ENCODE measurements at regions not wholly inside any gene's neighbourhood (a gene's known extent, or its start where the extent isn't known, plus 50 kb on each side); places are given as distances from the start of the nearest gene placed in this dataset.

DNA sequence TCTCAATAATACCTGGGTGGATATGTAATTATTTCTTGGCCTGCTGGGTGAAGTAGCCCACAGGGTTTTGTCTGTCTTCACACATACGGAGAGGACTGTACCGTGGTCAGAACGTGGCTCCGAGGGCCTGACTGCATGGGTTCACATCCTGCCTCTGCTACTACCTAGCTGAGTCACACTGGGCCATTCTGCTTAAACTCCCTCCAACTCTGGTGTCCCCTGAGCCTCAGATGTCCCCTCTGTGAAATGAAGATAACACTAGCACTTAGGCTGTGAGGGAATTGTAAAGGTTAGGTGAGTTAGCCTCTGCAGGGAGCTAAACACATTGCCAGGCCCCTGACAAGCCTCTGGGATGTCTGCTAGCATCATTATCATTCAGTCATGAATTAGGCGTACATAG lies 120.1 kb upstream of the NABP1 start:
- no peak for TF ChIP-seq CTCF (IDR thresholded peaks at IDR 0.05)
- Mint-ChIP-seq H3K27me3 (ENCODE audit: low read depth) (peaks cover 3% of the 10 kb centered on the region), H3K36me3 (ENCODE audit: low read depth) (no peaks in the 10 kb centered on the region), H3K4me1 (ENCODE audit: low read depth) (peaks cover 2% of the 10 kb centered on the region), H3K27ac (ENCODE audit: unreplicated experiment) (no peak overlapping the region), H3K4me3 (ENCODE audit: unreplicated experiment) (no peak overlapping the region), H3K9me3 (ENCODE audit: low read depth) (no peaks in the 10 kb centered on the region)
- DNase-seq (ENCODE audit: low spot score): no peak

GRCh38 chr2:191559569-191559968 lies 118.4 kb upstream of the NABP1 start:
- TF ChIP-seq CTCF (IDR thresholded peaks at IDR 0.05): no peak
- H3K4me1 Mint-ChIP-seq (ENCODE audit: low read depth): peaks cover 2% of the 10 kb centered on the region
- no peaks in the 10 kb centered on the region for H3K9me3 Mint-ChIP-seq (ENCODE audit: low read depth)
- H3K27me3 Mint-ChIP-seq (ENCODE audit: low read depth): no peaks in the 10 kb centered on the region
- no peak for DNase-seq (ENCODE audit: low spot score)
- H3K27ac Mint-ChIP-seq (ENCODE audit: unreplicated experiment): no peak overlapping the region
- H3K4me3 Mint-ChIP-seq (ENCODE audit: unreplicated experiment): no peak overlapping the region
- no peaks in the 10 kb centered on the region for H3K36me3 Mint-ChIP-seq (ENCODE audit: low read depth)

- Mint-ChIP-seq H3K4me1 (ENCODE audit: low read depth) (no peaks in the 10 kb centered on the region), H3K4me3 (ENCODE audit: unreplicated experiment) (no peak overlapping the region), H3K27me3 (ENCODE audit: low read depth) (no peaks in the 10 kb centered on the region), H3K36me3 (ENCODE audit: low read depth) (no peaks in the 10 kb centered on the region), H3K9me3 (ENCODE audit: low read depth) (no peaks in the 10 kb centered on the region), H3K27ac (ENCODE audit: unreplicated experiment) (no peak overlapping the region)
- no peak for TF ChIP-seq CTCF (IDR thresholded peaks at IDR 0.05)
- no peak for DNase-seq (ENCODE audit: low spot score)
Observed at GRCh38 chr2:191560411-191560980, 117.4 kb upstream of the NABP1 start.

- no peak overlapping the region for H3K27ac Mint-ChIP-seq (ENCODE audit: unreplicated experiment)
- TF ChIP-seq CTCF (IDR thresholded peaks at IDR 0.05): no peak
- no peaks in the 10 kb centered on the region for H3K9me3 Mint-ChIP-seq (ENCODE audit: low read depth)
- no peaks in the 10 kb centered on the region for H3K4me1 Mint-ChIP-seq (ENCODE audit: low read depth)
- no peak for DNase-seq (ENCODE audit: low spot score)
- H3K27me3 Mint-ChIP-seq (ENCODE audit: low read depth): no peaks in the 10 kb centered on the region
- H3K36me3 Mint-ChIP-seq (ENCODE audit: low read depth): no peaks in the 10 kb centered on the region
- no peak overlapping the region for H3K4me3 Mint-ChIP-seq (ENCODE audit: unreplicated experiment)
Observed at GRCh38 chr2:191565120-191565519, 112.8 kb upstream of the NABP1 start.

GRCh38 chr2:191565647-191566198 lies 112.2 kb upstream of the NABP1 start:
- Mint-ChIP-seq H3K9me3 (ENCODE audit: low read depth) (no peaks in the 10 kb centered on the region), H3K27me3 (ENCODE audit: low read depth) (no peaks in the 10 kb centered on the region), H3K27ac (ENCODE audit: unreplicated experiment) (no peak overlapping the region), H3K4me3 (ENCODE audit: unreplicated experiment) (no peak overlapping the region), H3K4me1 (ENCODE audit: low read depth) (no peaks in the 10 kb centered on the region), H3K36me3 (ENCODE audit: low read depth) (no peaks in the 10 kb centered on the region)
- no peak for TF ChIP-seq CTCF (IDR thresholded peaks at IDR 0.05)
- no peak for DNase-seq (ENCODE audit: low spot score)
